Ovary (tissue), 7 donors: ENCODE measurements at regions not wholly inside any gene's neighbourhood (a gene's known extent, or its start where the extent isn't known, plus 50 kb on each side); places are given as distances from the start of the nearest gene placed in this dataset.
"Not testable (repeated sequence)": the region's sequence is repeated elsewhere in the genome, so short reads cannot be mapped to it uniquely, and the experiment has no call there.

Source experiments
- DNase-seq, 5 donors: peaks; one replicate each; pipeline ENCODE4 v3.0.0-alpha.2; 2019 to 2020
- H3K27ac ChIP-seq, 2 donors: fragments of 200-600 bp; one replicate each; pipeline versions ENCODE4 v1.5.1 to v1.8.0; 2019 to 2022
- H3K27me3 ChIP-seq: fragments of 200-600 bp; one replicate; pipeline ENCODE4 v1.8.0; 2022
- H3K36me3 ChIP-seq: fragments of 200-600 bp; sonication (generic); one replicate; pipeline ENCODE4 v1.5.1; 2019
- H3K4me1 ChIP-seq: one replicate; pipeline ENCODE4 v1.8.1; 2013; ENCODE audit warnings: mild to moderate bottlenecking, moderate library complexity; ENCODE audit not compliant: insufficient read depth
- H3K4me3 ChIP-seq: fragments of 200-600 bp; sonication (generic); one replicate; pipeline ENCODE4 v1.5.1; 2017
- H3K9me3 ChIP-seq, 2 donors: fragments of 200-600 bp in 1 of 2; sonication (generic) in 1 of 2; one replicate each; pipeline versions ENCODE4 v1.5.1 to v1.8.1; 2013 to 2019; ENCODE audit warnings: mild to moderate bottlenecking in 1 of 2, moderate library complexity in 1 of 2
- CTCF ChIP-seq, 3 donors: fragments of 450-650 bp in 2 of 3; fragments of 200-600 bp in 1 of 3; IDR thresholded peaks; one replicate each; pipeline versions ENCODE4 v1.5.1 to v1.8.0; 2016 to 2022; ENCODE audit warnings: antibody characterized with exemption in 3 of 3, mild to moderate bottlenecking in 1 of 3
- EP300 ChIP-seq: sonication (generic); formaldehyde crosslinking; IDR thresholded peaks from one replicate; pipeline ENCODE4 v1.6.1; 2017; ENCODE audit warnings: antibody characterized with exemption
- POLR2A ChIP-seq: fragments of 450-650 bp; IDR thresholded peaks from one replicate; pipeline ENCODE4 v1.6.1; 2017; ENCODE audit warnings: antibody characterized with exemption, mild to moderate bottlenecking, moderate library complexity
- WGBS, 3 donors: extraction: QIAGEN DNeasy Blood & Tissue Kit in 1 of 3; methylation state at CpG; one replicate each; pipeline versions ENCODE4 v1.1.5 to v1.1.7; 2013 to 2017; 5-methylcytosine and 5-hydroxymethylcytosine counted together
- intact Hi-C, 4 donors: fragments of 100-400 bp; cut with DNase I; formaldehyde crosslinking; loops; one replicate each; pipeline versions ENCODE4 v1.11.0 to v1.15.1; 2022 to 2023
- donor health status: DM: no; HTN: no; CAD: no; lungs with moderate emphysema.
- donor health status: DM: no; HTN: no; CAD: no.
- donor health status: Bipolar disorder and iron deficiency.
- donor health status: DM: no; HTN: no; CAD: no.
- donor health status: DM: yes; HTN: yes; CAD: no.

- TF ChIP-seq EP300 (no peak), POLR2A (no peak), CTCF (IDR thresholded peaks at IDR 0.05) (no peak)
- no peaks in the 10 kb centered on the region for H3K36me3 ChIP-seq
- no peak overlapping the region for H3K27ac ChIP-seq
- intact Hi-C loops: no loop called here
- 91 to 94% (median 93%) methylated on average over 7 of the region's 7 CpGs for WGBS, 3 donors
- H3K4me3 ChIP-seq: no peak overlapping the region
- no peaks in the 10 kb centered on the region for H3K27me3 ChIP-seq
- peaks cover 6% of the 10 kb centered on the region for H3K4me1 ChIP-seq
- no peaks in the 10 kb centered on the region for H3K9me3 ChIP-seq
- DNase-seq: no peak
These were observed 152.1 kb downstream of the LY86 start for GRCh38 chr6:6740595-6740994.

DNA sequence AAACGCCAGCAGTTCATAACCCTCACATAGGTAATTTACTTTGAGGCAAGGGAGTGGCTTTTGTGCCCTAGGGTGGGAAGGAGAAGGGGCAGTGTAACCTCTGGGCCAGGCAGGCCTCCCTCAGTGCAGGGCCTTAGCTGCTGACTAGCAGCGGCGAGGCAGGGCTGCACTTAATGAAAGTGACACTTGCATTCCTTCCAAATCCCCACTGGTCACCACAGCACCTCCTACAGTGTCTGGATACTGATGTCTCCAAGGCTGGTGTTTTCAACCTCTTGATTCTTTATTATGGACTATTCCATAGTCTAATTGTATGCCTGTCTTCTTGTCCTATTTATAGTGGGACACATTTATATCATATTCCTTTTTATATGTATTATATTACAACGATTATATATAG lies 152.7 kb downstream of the LY86 start:
- DNase-seq: no peak
- intact Hi-C loops: no loop called here
- TF ChIP-seq POLR2A (no peak), EP300 (no peak), CTCF (IDR thresholded peaks at IDR 0.05) (no peak)
- 75 to 86% (median 83%) methylated on average over 4 of the region's 4 CpGs for WGBS, 3 donors
- no peak overlapping the region for H3K4me3 ChIP-seq
- no peak overlapping the region for H3K27ac ChIP-seq
- H3K36me3 ChIP-seq: no peaks in the 10 kb centered on the region
- H3K4me1 ChIP-seq: peaks cover 6% of the 10 kb centered on the region
- no peaks in the 10 kb centered on the region for H3K9me3 ChIP-seq
- H3K27me3 ChIP-seq: no peaks in the 10 kb centered on the region

GRCh38 chr6:6742535-6742934 lies 154.0 kb downstream of the LY86 start:
- H3K27ac ChIP-seq: no peak overlapping the region
- H3K4me3 ChIP-seq: no peak overlapping the region
- no peak for TF ChIP-seq EP300
- no peak for TF ChIP-seq CTCF (IDR thresholded peaks at IDR 0.05)
- TF ChIP-seq POLR2A: no peak
- no peaks in the 10 kb centered on the region for H3K27me3 ChIP-seq
- no peaks in the 10 kb centered on the region for H3K36me3 ChIP-seq
- DNase-seq: no peak
- 94 to 97% (median 96%) methylated on average over 2 of the region's 2 CpGs for WGBS, 3 donors
- H3K4me1 ChIP-seq: peaks cover 3% of the 10 kb centered on the region
- intact Hi-C loops: no loop called here
- no peaks in the 10 kb centered on the region for H3K9me3 ChIP-seq

- TF ChIP-seq EP300: no peak
- no peak for TF ChIP-seq POLR2A
- no peak for TF ChIP-seq CTCF (IDR thresholded peaks at IDR 0.05)
- no peak overlapping the region for H3K4me3 ChIP-seq
- H3K9me3 ChIP-seq: no peaks in the 10 kb centered on the region
- intact Hi-C loops: no loop called here
- no peak for DNase-seq
- 70 to 80% (median 78%) methylated on average over 4 of the region's 4 CpGs for WGBS, 3 donors
- H3K27me3 ChIP-seq: no peaks in the 10 kb centered on the region
- H3K4me1 ChIP-seq: peaks cover 7% of the 10 kb centered on the region
- no peak overlapping the region for H3K27ac ChIP-seq
- no peaks in the 10 kb centered on the region for H3K36me3 ChIP-seq
These were observed 156.0 kb downstream of the LY86 start for GRCh38 chr6:6744551-6744950.

DNA sequence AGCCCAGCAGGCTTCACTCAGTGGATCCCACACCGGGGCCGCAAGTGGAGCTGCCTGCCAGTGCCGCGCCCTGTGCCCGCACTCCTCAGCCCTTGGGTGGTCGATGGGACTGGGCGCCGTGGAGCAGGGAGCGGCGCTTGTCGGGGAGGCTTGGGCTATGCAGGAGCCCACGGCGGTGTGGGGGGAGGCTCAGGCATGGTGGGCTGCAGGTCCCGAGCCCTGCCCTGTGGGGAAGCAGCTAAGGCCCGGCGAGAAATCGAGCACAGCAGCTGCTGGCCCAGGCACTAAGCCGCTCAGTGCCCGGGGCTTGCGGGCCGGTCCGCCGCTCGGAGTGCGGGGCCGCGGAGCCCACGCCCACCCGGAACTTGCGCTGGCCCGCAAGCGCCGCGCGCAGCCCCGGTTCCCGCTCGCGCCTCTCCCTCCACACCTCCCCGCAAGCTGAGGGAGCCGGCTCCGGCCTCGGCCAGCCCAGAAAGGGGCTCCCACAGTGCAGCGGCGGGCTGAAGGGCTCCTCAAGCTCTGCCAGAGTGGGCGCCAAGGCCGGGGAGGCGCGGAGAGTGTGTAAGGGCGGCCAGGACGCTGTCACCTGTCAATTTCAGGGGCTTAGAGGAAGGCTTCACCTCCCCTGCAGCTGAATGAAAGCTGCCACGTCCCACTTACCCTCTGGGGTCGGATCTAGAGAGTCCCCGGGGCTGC lies 157.3 kb downstream of the LY86 start:
- DNase-seq, H3K4me3 ChIP-seq, intact Hi-C loops, H3K4me1 ChIP-seq, H3K36me3 ChIP-seq, H3K9me3 ChIP-seq, H3K27ac ChIP-seq, H3K27me3 ChIP-seq: not testable (repeated sequence)
- 98 to 99% (median 99%) methylated on average over 52 to 54 of the region's 54 CpGs for WGBS, 3 donors
